Prostate gland (tissue), 2 donors: ENCODE measurements at regions not wholly inside any gene's neighbourhood (a gene's known extent, or its start where the extent isn't known, plus 50 kb on each side); places are given as distances from the start of the nearest gene placed in this dataset.

ENCODE experiments used
- DNase-seq: peaks from one replicate; pipeline ENCODE4 v3.0.0-alpha.2; 2019; ENCODE audit warnings: low spot score
- H3K27ac ChIP-seq, 2 donors: fragments of 200-600 bp; sonication (generic); 2 replicates each; pipeline ENCODE4 v1.5.1; 2017 to 2019
- H3K27me3 ChIP-seq: fragments of 200-600 bp; sonication (generic); replicated peaks from 2 replicates; pipeline ENCODE4 v1.5.1; 2019; ENCODE audit not compliant: insufficient read depth
- H3K36me3 ChIP-seq, 2 donors: fragments of 200-600 bp; sonication (generic); 1 replicate in 1 of 2; 2 replicates in 1 of 2; pipeline versions ENCODE4 v1.5.1 to v1.8.1; 2017 to 2019
- H3K4me1 ChIP-seq: fragments of 200-600 bp; sonication (generic); replicated peaks from 2 replicates; pipeline ENCODE4 v1.5.1; 2019
- H3K4me3 ChIP-seq, 2 donors: fragments of 200-600 bp; sonication (generic); 2 replicates each; pipeline ENCODE4 v1.5.1; 2017 to 2019
- H3K9me3 ChIP-seq: fragments of 200-600 bp; sonication (generic); 2 replicates; pipeline ENCODE4 v1.5.1; 2017
- CTCF ChIP-seq, 4 experiments: fragments of 200-600 bp in 2 of 4; fragments of 450-650 bp in 2 of 4; sonication (generic) in 2 of 4; IDR thresholded peaks; 1 replicate in 3 of 4; 2 replicates in 1 of 4; pipeline ENCODE4 v1.5.1; 2016 to 2019; ENCODE audit warnings: antibody characterized with exemption in 4 of 4, mild to moderate bottlenecking in 2 of 4, moderate library complexity in 2 of 4
- POLR2A ChIP-seq: fragments of 450-650 bp; IDR thresholded peaks from one replicate; pipeline ENCODE4 v1.6.1; 2016; ENCODE audit warnings: antibody characterized with exemption, mild to moderate bottlenecking
- POLR2AphosphoS5 ChIP-seq: sonication (generic); formaldehyde crosslinking; IDR thresholded peaks from one replicate; pipeline ENCODE4 v1.6.1; 2017; ENCODE audit warnings: antibody characterized with exemption
- WGBS: methylation state at CpG from one replicate; pipeline ENCODE4 v1.1.5; 2018; 5-methylcytosine and 5-hydroxymethylcytosine counted together
- intact Hi-C: fragments of 100-400 bp; cut with DNase I; formaldehyde crosslinking; loops from one replicate; pipeline ENCODE4 v1.14.2; 2022

DNA sequence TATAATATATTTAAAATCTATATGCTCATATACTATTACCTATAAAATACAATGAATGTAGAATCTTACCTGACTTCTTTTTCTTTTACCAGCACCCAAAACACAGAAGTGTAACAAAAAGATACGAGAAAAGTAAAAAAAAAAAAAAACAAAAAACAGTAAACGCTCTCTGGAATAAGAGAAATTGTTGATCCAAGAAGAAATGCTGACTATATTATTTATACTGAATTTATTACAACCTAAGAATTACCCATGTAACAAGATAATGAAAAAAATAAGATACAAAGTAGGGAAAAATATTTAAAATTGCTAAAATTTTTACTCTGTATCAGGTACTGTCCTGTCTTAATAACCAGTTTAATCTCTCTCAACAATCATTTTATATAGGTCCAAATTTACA, 787.9 kb upstream of the MAN1A1 start:
- H3K27me3 ChIP-seq, result no peaks in the 10 kb centered on the region
- H3K9me3 ChIP-seq, result no peaks in the 10 kb centered on the region
- no peak overlapping the region for H3K4me3 ChIP-seq
- DNase-seq, result no peak
- H3K36me3 ChIP-seq, result no peaks in the 10 kb centered on the region
- H3K27ac ChIP-seq, result no peak overlapping the region
- no peaks in the 10 kb centered on the region for H3K4me1 ChIP-seq
- intact Hi-C loops, result no loop called here
- TF ChIP-seq CTCF (IDR thresholded peaks at IDR 0.05), result no peak
- 91% methylated on average over 2 of the region's 2 CpGs for WGBS

GRCh38 chr6:120129228-120129627, 779.7 kb upstream of the MAN1A1 start:
- intact Hi-C loops, result no loop called here
- Histone ChIP-seq H3K4me3 (no peak overlapping the region), H3K27me3 (no peaks in the 10 kb centered on the region), H3K9me3 (no peaks in the 10 kb centered on the region), H3K36me3 (no peaks in the 10 kb centered on the region), H3K27ac (no peak overlapping the region), H3K4me1 (no peaks in the 10 kb centered on the region)
- no peak for DNase-seq
- no peak for TF ChIP-seq POLR2A
- TF ChIP-seq CTCF (IDR thresholded peaks at IDR 0.05), result no peak
- no peak for TF ChIP-seq POLR2AphosphoS5
- 80% methylated on average over 1 of the region's 1 CpG for WGBS

DNA sequence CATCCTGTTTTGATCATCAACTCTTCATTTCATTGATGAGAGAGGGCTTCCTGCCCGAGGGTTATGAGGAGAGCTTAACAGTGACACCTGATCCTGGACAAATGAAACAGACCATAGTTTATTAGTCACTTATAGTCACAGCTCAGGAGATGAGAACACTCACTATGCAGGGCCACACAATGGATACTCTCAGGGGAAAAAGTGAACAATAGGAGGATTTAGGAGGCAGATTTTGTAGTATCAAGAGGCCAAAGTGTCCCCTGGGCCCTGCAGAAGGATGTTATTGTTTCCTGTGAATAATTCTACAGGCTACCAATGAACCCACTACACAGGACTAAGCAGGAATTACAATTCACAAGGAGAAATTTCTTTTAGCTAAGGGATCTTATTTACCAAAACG, 772.8 kb upstream of the MAN1A1 start:
- DNase-seq, result no peak
- Histone ChIP-seq H3K4me3 (no peak overlapping the region), H3K36me3 (no peaks in the 10 kb centered on the region), H3K27me3 (no peaks in the 10 kb centered on the region), H3K9me3 (no peaks in the 10 kb centered on the region), H3K27ac (no peak overlapping the region), H3K4me1 (no peaks in the 10 kb centered on the region)
- WGBS, result 70% methylated on average over 2 of the region's 2 CpGs
- TF ChIP-seq POLR2A (no peak), CTCF (IDR thresholded peaks at IDR 0.05) (no peak), POLR2AphosphoS5 (no peak)
- intact Hi-C loops, result no loop called here

DNA sequence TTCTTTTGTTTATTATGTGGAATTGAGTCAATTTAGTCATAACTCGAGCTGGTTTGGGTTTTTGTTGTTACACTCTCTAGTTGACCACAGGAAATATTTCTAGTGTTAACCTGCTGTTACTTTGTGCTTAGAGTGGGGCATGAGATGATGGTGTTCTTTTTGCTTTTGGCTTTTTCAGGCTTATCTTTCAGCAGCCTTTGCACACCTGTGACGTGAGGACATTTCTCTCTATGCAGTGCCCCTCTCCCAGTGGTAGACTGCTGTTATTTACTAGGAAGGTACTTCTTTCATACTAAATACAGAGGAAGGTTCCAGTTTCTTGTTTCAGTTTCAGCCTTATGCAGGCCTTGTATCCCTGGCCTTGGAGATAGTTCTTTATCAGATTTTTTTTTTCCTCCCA, 766.8 kb upstream of the MAN1A1 start:
- WGBS, result 76% methylated on average over 2 of the region's 2 CpGs
- no peak for TF ChIP-seq POLR2A
- no peak for TF ChIP-seq POLR2AphosphoS5
- no peak for TF ChIP-seq CTCF (IDR thresholded peaks at IDR 0.05)
- Histone ChIP-seq H3K4me3 (no peak overlapping the region), H3K9me3 (no peaks in the 10 kb centered on the region), H3K4me1 (no peaks in the 10 kb centered on the region), H3K27ac (no peak overlapping the region), H3K36me3 (no peaks in the 10 kb centered on the region), H3K27me3 (no peaks in the 10 kb centered on the region)
- DNase-seq, result no peak
- intact Hi-C loops, result no loop called here

DNA sequence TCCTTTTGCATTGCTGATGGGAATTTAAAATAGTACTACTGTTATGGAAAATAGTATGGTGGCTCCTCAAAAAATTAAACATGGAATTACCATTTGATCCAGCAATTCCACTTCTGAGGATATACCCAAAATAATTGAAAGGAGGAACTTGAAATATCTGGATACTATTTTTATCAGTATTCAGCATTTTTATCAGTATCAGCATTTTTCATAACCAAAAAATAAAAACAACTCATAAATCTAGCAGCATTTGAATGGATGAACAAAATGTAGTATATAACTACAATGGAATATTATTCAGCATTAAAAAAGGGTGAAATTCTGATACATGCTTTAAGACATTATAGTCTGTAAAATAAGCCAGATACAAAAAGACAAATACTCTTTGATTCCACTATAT, 763.4 kb upstream of the MAN1A1 start:
- DNase-seq, result no peak
- Histone ChIP-seq H3K27ac (no peak overlapping the region), H3K4me3 (no peak overlapping the region), H3K4me1 (no peaks in the 10 kb centered on the region), H3K36me3 (no peaks in the 10 kb centered on the region), H3K27me3 (no peaks in the 10 kb centered on the region), H3K9me3 (no peaks in the 10 kb centered on the region)
- intact Hi-C loops, result no loop called here
- no peak for TF ChIP-seq POLR2A
- no peak for TF ChIP-seq POLR2AphosphoS5
- no peak for TF ChIP-seq CTCF (IDR thresholded peaks at IDR 0.05)
